WTC11 (cell line): ENCODE measurements at regions not wholly inside any gene's neighbourhood (a gene's known extent, or its start where the extent isn't known, plus 50 kb on each side); places are given as distances from the start of the nearest gene placed in this dataset.

Source experiments
- ATAC-seq: fragments of 200-7000 bp; cut with Tn5 transposase; 2 replicates; pipeline ENCODE4 v1.10.0; 2021; ENCODE audit warnings: mild to moderate bottlenecking, moderate library complexity
- CTCF ChIA-PET: fragments of 300-600 bp; sonication (Branson Sonifier 250); formaldehyde crosslinking; loops from one replicate; lab custom pipeline; 2021; ENCODE audit warnings: antibody characterized with exemption; lab: Charles Lee
- POLR2A ChIA-PET: fragments of 350-600 bp; sonication (Branson Sonifier 250); formaldehyde crosslinking; loops from one replicate; lab custom pipeline; 2021; ENCODE audit warnings: antibody characterized with exemption; lab: Charles Lee
- DNase-seq: peaks from one replicate; pipeline ENCODE4 v3.0.0; 2021; ENCODE audit warnings: low spot score
- H3K27ac Mint-ChIP-seq: 2 replicates; pipeline ENCODE4 v1.8.0; 2021; ENCODE audit warnings: mixed read lengths
- H3K27me3 Mint-ChIP-seq: 2 replicates; pipeline ENCODE4 v1.8.0; 2021; ENCODE audit warnings: low read depth, mild to moderate bottlenecking, moderate library complexity, mixed read lengths
- H3K36me3 Mint-ChIP-seq: 2 replicates; pipeline ENCODE4 v1.8.0; 2021; ENCODE audit warnings: mixed read lengths
- H3K4me1 Mint-ChIP-seq: 2 replicates; pipeline ENCODE4 v1.8.0; 2022; ENCODE audit warnings: mixed read lengths
- H3K4me3 Mint-ChIP-seq: 2 replicates; pipeline ENCODE4 v1.8.0; 2021; ENCODE audit warnings: mild to moderate bottlenecking, moderate library complexity, mixed read lengths
- H3K9me3 Mint-ChIP-seq: 2 replicates; pipeline ENCODE4 v1.8.0; 2021; ENCODE audit warnings: mixed read lengths
- CREB1 ChIP-seq: sonication (generic); formaldehyde crosslinking; IDR thresholded peaks from 2 replicates; pipeline ENCODE4 v1.8.0; 2023; ENCODE audit warnings: mild to moderate bottlenecking, missing genetic modification reagents
- CREM ChIP-seq: sonication (generic); formaldehyde crosslinking; IDR thresholded peaks from 2 replicates; pipeline ENCODE4 v1.8.1; 2022; ENCODE audit warnings: mild to moderate bottlenecking, missing genetic modification reagents, moderate library complexity
- E2F5 ChIP-seq: sonication (generic); formaldehyde crosslinking; IDR thresholded peaks from 2 replicates; pipeline ENCODE4 v1.8.1; 2022; ENCODE audit warnings: mild to moderate bottlenecking, moderate library complexity, missing genetic modification reagents
- ESRRA ChIP-seq: sonication (generic); formaldehyde crosslinking; IDR thresholded peaks from 2 replicates; pipeline ENCODE4 v1.8.1; 2022; ENCODE audit warnings: mild to moderate bottlenecking, missing genetic modification reagents, borderline replicate concordance
- GRHL2 ChIP-seq: fragments of 250-450 bp; sonication (Bioruptor Pico); IDR thresholded peaks from 2 replicates; pipeline ENCODE4 v1.8.0; 2022; ENCODE audit warnings: mild to moderate bottlenecking, moderate library complexity; ENCODE audit not compliant: insufficient replicate concordance, severe bottlenecking
- GTF2I ChIP-seq: fragments of 250-450 bp; sonication (Bioruptor Pico); conservative IDR thresholded peaks from 2 replicates; pipeline ENCODE4 v1.4.0; 2021; ENCODE audit warnings: mild to moderate bottlenecking
- HMGA2 ChIP-seq: fragments of 250-450 bp; sonication (Bioruptor Pico); IDR thresholded peaks from 2 replicates; pipeline ENCODE4 v1.4.0; 2021; ENCODE audit warnings: mild to moderate bottlenecking, moderate library complexity
- HMGXB4 ChIP-seq: sonication (generic); formaldehyde crosslinking; IDR thresholded peaks from 2 replicates; pipeline ENCODE4 v1.8.1; 2023; ENCODE audit warnings: mild to moderate bottlenecking, moderate library complexity, missing genetic modification reagents
- IRF1 ChIP-seq: sonication (generic); formaldehyde crosslinking; IDR thresholded peaks from 2 replicates; pipeline ENCODE4 v1.8.0; 2023; ENCODE audit warnings: missing genetic modification reagents
- KAT7 ChIP-seq: sonication (generic); formaldehyde crosslinking; IDR thresholded peaks from 2 replicates; pipeline ENCODE4 v1.8.1; 2023; ENCODE audit warnings: missing genetic modification reagents, mild to moderate bottlenecking, borderline replicate concordance
- MAX ChIP-seq: sonication (generic); formaldehyde crosslinking; IDR thresholded peaks from 2 replicates; pipeline ENCODE4 v1.8.0; 2022; ENCODE audit warnings: mild to moderate bottlenecking, missing genetic modification reagents
- NFATC4 ChIP-seq: fragments of 250-450 bp; sonication (Bioruptor Pico); IDR thresholded peaks from 2 replicates; pipeline ENCODE4 v1.9.0; 2021; ENCODE audit warnings: mild to moderate bottlenecking
- STAT6 ChIP-seq: sonication (generic); formaldehyde crosslinking; conservative IDR thresholded peaks from 2 replicates; pipeline ENCODE4 v1.8.1; 2023; ENCODE audit warnings: mild to moderate bottlenecking, low read depth, missing genetic modification reagents, moderate library complexity
- TCF7 ChIP-seq: sonication (generic); formaldehyde crosslinking; IDR thresholded peaks from 2 replicates; pipeline ENCODE4 v1.8.0; 2022; ENCODE audit warnings: mild to moderate bottlenecking, low read depth, missing genetic modification reagents, moderate library complexity
- ZMAT4 ChIP-seq: fragments of 250-450 bp; sonication (Bioruptor Pico); IDR thresholded peaks from 2 replicates; pipeline ENCODE4 v1.9.0; 2021; ENCODE audit warnings: mild to moderate bottlenecking
- ZNF317 ChIP-seq: sonication (generic); formaldehyde crosslinking; IDR thresholded peaks from 2 replicates; pipeline ENCODE4 v1.8.1; 2023; ENCODE audit warnings: low read depth, mild to moderate bottlenecking, moderate library complexity, missing genetic modification reagents, borderline replicate concordance
- ZNF416 ChIP-seq: fragments of 250-450 bp; sonication (Bioruptor Pico); IDR thresholded peaks from 2 replicates; pipeline ENCODE4 v1.9.0; 2021; ENCODE audit warnings: mild to moderate bottlenecking, inconsistent platforms
- ZNF671 ChIP-seq: fragments of 250-450 bp; sonication (Bioruptor Pico); IDR thresholded peaks from 2 replicates; pipeline ENCODE4 v1.8.0; 2021; ENCODE audit warnings: mild to moderate bottlenecking

GRCh38 chr15:99844150-99844549, 110.9 kb upstream of the LYSMD4 start:
- Mint-ChIP-seq H3K36me3 (no peaks in the 10 kb centered on the region), H3K27ac (no peak overlapping the region)
- POLR2A ChIA-PET: no interaction called here
- DNase-seq: no peak
- ATAC-seq: no peak
- TF ChIP-seq GTF2I: no peak
- TF ChIP-seq, all 79 proteins: peak for 0
- CTCF ChIA-PET: no interaction called here
- no peaks in the 10 kb centered on the region for H3K27me3 Mint-ChIP-seq
- H3K4me3 Mint-ChIP-seq: no peak overlapping the region
- peaks cover 9% of the 10 kb centered on the region for H3K4me1 Mint-ChIP-seq
- no peaks in the 10 kb centered on the region for H3K9me3 Mint-ChIP-seq

- ATAC-seq (no peak), DNase-seq (no peak)
- Mint-ChIP-seq H3K4me1 (peaks cover 9% of the 10 kb centered on the region), H3K27me3 (no peaks in the 10 kb centered on the region), H3K9me3 (no peaks in the 10 kb centered on the region), H3K36me3 (no peaks in the 10 kb centered on the region), H3K27ac (no peak overlapping the region), H3K4me3 (no peak overlapping the region)
- no peak for TF ChIP-seq STAT6 (CRISPR knock-in tag)
- no peak for TF ChIP-seq E2F5 (CRISPR knock-in tag)
- TF ChIP-seq HMGXB4 (CRISPR knock-in tag): no peak
- no peak for TF ChIP-seq GRHL2 (CRISPR knock-in tag)
- no peak for TF ChIP-seq CREB1 (CRISPR knock-in tag)
- no peak for TF ChIP-seq ESRRA (CRISPR knock-in tag)
- TF ChIP-seq ZMAT4: no peak
- TF ChIP-seq ZNF416 (CRISPR knock-in tag): no peak
- no peak for TF ChIP-seq TCF7 (CRISPR knock-in tag)
- no peak for TF ChIP-seq IRF1 (CRISPR knock-in tag)
- no peak for TF ChIP-seq ZNF317 (CRISPR knock-in tag)
- no peak for TF ChIP-seq NFATC4 (CRISPR knock-in tag)
- no peak for TF ChIP-seq KAT7
- TF ChIP-seq CREM (CRISPR knock-in tag): no peak
- TF ChIP-seq ZNF671: no peak
- no peak for TF ChIP-seq MAX (CRISPR knock-in tag)
- TF ChIP-seq HMGA2 (CRISPR knock-in tag): no peak
- ChIA-PET CTCF (no interaction called here), POLR2A (no interaction called here)
Measured at GRCh38 chr15:99842071-99842470, 108.8 kb upstream of the LYSMD4 start.
